Neutrophil (primary cell): ENCODE measurements at regions not wholly inside any gene's neighbourhood (a gene's known extent, or its start where the extent isn't known, plus 50 kb on each side); places are given as distances from the start of the nearest gene placed in this dataset.

Experiments
- H3K27ac ChIP-seq: fragments of 200-600 bp; sonication (generic); 2 replicates; pipeline ENCODE4 v1.5.1; 2016; ENCODE audit warnings: mild to moderate bottlenecking, moderate library complexity
- H3K27me3 ChIP-seq: fragments of 200-600 bp; sonication (generic); 2 replicates; pipeline ENCODE4 v1.6.0; 2016; ENCODE audit warnings: mild to moderate bottlenecking
- H3K36me3 ChIP-seq: fragments of 200-600 bp; sonication (generic); 2 replicates; pipeline ENCODE4 v1.5.1; 2017
- H3K4me1 ChIP-seq, 2 experiments: fragments of 200-600 bp in 1 of 2; sonication (generic) in 1 of 2; 1 replicate in 1 of 2; 2 replicates in 1 of 2; pipeline versions ENCODE4 v1.5.1 to v1.6.1; 2013 to 2016; ENCODE audit warnings: low read depth in 1 of 2, low read length in 1 of 2, mild to moderate bottlenecking in 1 of 2, moderate library complexity in 1 of 2; ENCODE audit not compliant: control insufficient read depth in 1 of 2, insufficient read depth in 1 of 2
- H3K4me3 ChIP-seq, 2 experiments: fragments of 200-600 bp in 1 of 2; sonication (generic) in 1 of 2; 1 replicate in 1 of 2; 2 replicates in 1 of 2; pipeline ENCODE4 v1.5.1; 2013 to 2016; ENCODE audit warnings: low read depth in 1 of 2, low read length in 1 of 2, mild to moderate bottlenecking in 1 of 2, moderate library complexity in 1 of 2
- H3K9me3 ChIP-seq: fragments of 200-600 bp; sonication (generic); 2 replicates; pipeline ENCODE4 v1.5.1; 2016
- CTCF ChIP-seq: fragments of 200-600 bp; sonication (generic); IDR thresholded peaks from 2 replicates; pipeline ENCODE4 v1.5.1; 2016; ENCODE audit warnings: antibody characterized with exemption

- TF ChIP-seq CTCF = no peak
- H3K36me3 ChIP-seq = no peaks in the 10 kb centered on the region
- H3K27me3 ChIP-seq = peaks cover 53% of the 10 kb centered on the region
- H3K4me3 ChIP-seq = no peak overlapping the region
- H3K9me3 ChIP-seq = no peaks in the 10 kb centered on the region
- no peaks in the 10 kb centered on the region for H3K4me1 ChIP-seq
- H3K27ac ChIP-seq = no peak overlapping the region
Observed at GRCh38 chr2:176445956-176446355, 176.7 kb downstream of the MTX2 start.

- TF ChIP-seq CTCF = no peak
- H3K4me3 ChIP-seq = no peak overlapping the region
- no peaks in the 10 kb centered on the region for H3K4me1 ChIP-seq
- no peaks in the 10 kb centered on the region for H3K36me3 ChIP-seq
- H3K27ac ChIP-seq = no peak overlapping the region
- no peaks in the 10 kb centered on the region for H3K9me3 ChIP-seq
- H3K27me3 ChIP-seq = peaks cover 61% of the 10 kb centered on the region
Observed at GRCh38 chr2:176446718-176447414, 177.6 kb downstream of the MTX2 start.

GRCh38 chr2:176447616-176448015, 178.4 kb downstream of the MTX2 start:
- no peaks in the 10 kb centered on the region for H3K9me3 ChIP-seq
- no peak for TF ChIP-seq CTCF

GRCh38 chr2:176449852-176450251, 180.6 kb downstream of the MTX2 start:
- TF ChIP-seq CTCF = no peak
- Histone ChIP-seq H3K9me3 (no peaks in the 10 kb centered on the region), H3K4me3 (no peak overlapping the region), H3K27ac (no peak overlapping the region), H3K27me3 (peaks cover 74% of the 10 kb centered on the region), H3K4me1 (no peaks in the 10 kb centered on the region), H3K36me3 (no peaks in the 10 kb centered on the region)

More at GRCh38 chr2:176447616-176448015, 178.4 kb downstream of the MTX2 start:
- no peaks in the 10 kb centered on the region for H3K36me3 ChIP-seq
- H3K4me1 ChIP-seq = no peaks in the 10 kb centered on the region
- no peak overlapping the region for H3K27ac ChIP-seq
- H3K27me3 ChIP-seq = peaks cover 69% of the 10 kb centered on the region
- no peak overlapping the region for H3K4me3 ChIP-seq

- Histone ChIP-seq H3K27ac (no peak overlapping the region), H3K4me3 (no peak overlapping the region), H3K36me3 (no peaks in the 10 kb centered on the region), H3K27me3 (peaks cover 100% of the 10 kb centered on the region), H3K9me3 (no peaks in the 10 kb centered on the region), H3K4me1 (no peaks in the 10 kb centered on the region)
- TF ChIP-seq CTCF = no peak
Observed at GRCh38 chr2:176453784-176454183, 184.5 kb downstream of the MTX2 start.
